IMR-90 (cell line): ENCODE measurements at regions not wholly inside any gene's neighbourhood (a gene's known extent, or its start where the extent isn't known, plus 50 kb on each side); places are given as distances from the start of the nearest gene placed in this dataset.

ENCODE experiments used
- ATAC-seq: fragments of 200-7000 bp; cut with Tn5 transposase; 2 replicates; pipeline ENCODE4 v1.9.1; 2020; ENCODE audit warnings: low read depth, mild to moderate bottlenecking, moderate library complexity
- BruUV-seq: library from RNA; stranded (reverse); fragments of 400-500 nt; replicated peaks from 2 replicates; lab custom pipeline; 2021; lab: Mats Ljungman, UMichigan
- CTCF ChIA-PET: fragments of 300-600 bp; formaldehyde crosslinking; extraction: SDS; loops from one replicate; lab custom pipeline; 2021; ENCODE audit warnings: antibody characterized with exemption; lab: Yijun Ruan, JAX
- POLR2A ChIA-PET: fragments of 300-600 bp; sonication (Branson Sonifier 250); formaldehyde crosslinking; loops from one replicate; lab custom pipeline; 2022; ENCODE audit warnings: antibody characterized with exemption; ENCODE audit not compliant: unreplicated experiment; lab: Charles Lee
- DNase-seq: peaks from one replicate; pipeline ENCODE4 v3.0.0; 2013
- H2AFZ ChIP-seq: replicated peaks from 2 replicates; pipeline ENCODE3; 2013; ENCODE audit warnings: low read length, mild to moderate bottlenecking; ENCODE audit not compliant: poor library complexity
- H2AK5ac ChIP-seq: 2 replicates; pipeline ENCODE4 v1.6.1; 2013; ENCODE audit warnings: low read depth, low read length, inconsistent platforms
- H2AK9ac ChIP-seq: replicated peaks from 2 replicates; pipeline ENCODE3; 2013; ENCODE audit warnings: mild to moderate bottlenecking, low read depth, low read length, moderate library complexity; ENCODE audit not compliant: poor library complexity
- H2BK120ac ChIP-seq: 2 replicates; pipeline ENCODE4 v1.6.1; 2013; ENCODE audit warnings: low read depth, low read length, inconsistent platforms
- H2BK15ac ChIP-seq: 3 replicates; pipeline ENCODE4 v1.6.1; 2013; ENCODE audit warnings: low read depth, low read length, inconsistent platforms
- H2BK20ac ChIP-seq: 2 replicates; pipeline ENCODE4 v1.6.1; 2013; ENCODE audit warnings: low read depth, mild to moderate bottlenecking, inconsistent platforms, low read length, moderate library complexity
- H2BK5ac ChIP-seq: 2 replicates; pipeline ENCODE4 v1.6.1; 2013; ENCODE audit warnings: mild to moderate bottlenecking, low read depth, low read length, inconsistent platforms; ENCODE audit not compliant: poor library complexity, severe bottlenecking
- H3K14ac ChIP-seq: replicated peaks from 2 replicates; pipeline ENCODE4 v1.6.1; 2013; ENCODE audit warnings: low read depth, low read length, inconsistent platforms
- H3K18ac ChIP-seq: 2 replicates; pipeline ENCODE4 v1.6.1; 2013; ENCODE audit warnings: low read depth, low read length, control low read depth
- H3K23ac ChIP-seq: 2 replicates; pipeline ENCODE4 v1.6.1; 2013; ENCODE audit warnings: low read depth, low read length, inconsistent platforms
- H3K27ac ChIP-seq: 2 replicates; pipeline ENCODE4 v1.5.1; 2013; ENCODE audit warnings: mild to moderate bottlenecking, control low read depth, low read length; ENCODE audit not compliant: insufficient read depth
- H3K27me3 ChIP-seq: 2 replicates; pipeline ENCODE4 v1.6.1; 2013; ENCODE audit warnings: low read length; ENCODE audit not compliant: control insufficient read depth, insufficient read depth
- H3K36me3 ChIP-seq: 2 replicates; pipeline ENCODE4 v1.6.1; 2013; ENCODE audit warnings: low read length, mixed read lengths; ENCODE audit not compliant: control insufficient read depth, insufficient read depth
- H3K4ac ChIP-seq: 2 replicates; pipeline ENCODE4 v1.6.1; 2013; ENCODE audit warnings: low read depth, low read length, inconsistent platforms
- H3K4me1 ChIP-seq: 2 replicates; pipeline ENCODE4 v1.6.1; 2013; ENCODE audit warnings: low read length, mixed read lengths; ENCODE audit not compliant: control insufficient read depth, insufficient read depth
- H3K4me2 ChIP-seq: 2 replicates; pipeline ENCODE4 v1.6.1; 2013; ENCODE audit warnings: low read depth, mild to moderate bottlenecking, control low read depth, low read length, moderate library complexity
- H3K4me3 ChIP-seq: 2 replicates; pipeline ENCODE4 v1.5.1; 2013; ENCODE audit warnings: low read depth, mild to moderate bottlenecking, control low read depth, low read length, moderate library complexity; ENCODE audit not compliant: insufficient read depth
- H3K56ac ChIP-seq: 2 replicates; pipeline ENCODE4 v1.6.1; 2013; ENCODE audit warnings: low read length, inconsistent platforms; ENCODE audit not compliant: insufficient read depth; ENCODE audit errors: extremely low read depth
- H3K79me1 ChIP-seq, 2 experiments: 2 replicates each; pipeline ENCODE4 v1.6.1; 2013; ENCODE audit warnings: low read length in 2 of 2, inconsistent platforms in 1 of 2, low read depth in 1 of 2
- H3K9ac ChIP-seq: 2 replicates; pipeline ENCODE4 v1.6.1; 2013; ENCODE audit warnings: low read depth, low read length, control low read depth
- H3K9me1 ChIP-seq: 2 replicates; pipeline ENCODE4 v1.6.1; 2013; ENCODE audit warnings: low read length, inconsistent platforms; ENCODE audit not compliant: insufficient read depth
- H3K9me3 ChIP-seq: 2 replicates; pipeline ENCODE4 v1.6.1; 2013; ENCODE audit warnings: low read length; ENCODE audit not compliant: control insufficient read depth, insufficient read depth
- H4K20me1 ChIP-seq: 2 replicates; pipeline ENCODE4 v1.6.1; 2013; ENCODE audit warnings: low read length, inconsistent platforms; ENCODE audit not compliant: insufficient read depth
- H4K5ac ChIP-seq: 2 replicates; pipeline ENCODE4 v1.6.1; 2013; ENCODE audit warnings: mild to moderate bottlenecking, low read depth, low read length, control low read depth
- H4K8ac ChIP-seq, 2 experiments: 2 replicates each; pipeline ENCODE4 v1.6.1; 2013; ENCODE audit warnings: low read depth in 2 of 2, low read length in 2 of 2, control low read depth in 1 of 2, inconsistent platforms in 1 of 2
- H4K91ac ChIP-seq: 2 replicates; pipeline ENCODE4 v1.6.1; 2013; ENCODE audit warnings: low read depth, low read length, inconsistent platforms; ENCODE audit not compliant: insufficient read depth
- BHLHE40 ChIP-seq: fragments of 150-350 bp; IDR thresholded peaks from 2 replicates; pipeline ENCODE4 v1.6.1; 2016; ENCODE audit warnings: mild to moderate bottlenecking, low read depth, low read length
- CEBPB ChIP-seq: IDR thresholded peaks from 2 replicates; pipeline ENCODE4 v1.6.1; 2012; ENCODE audit warnings: low read depth, low read length, improper control_type of control experiment
- CHD1 ChIP-seq: IDR thresholded peaks from 2 replicates; pipeline ENCODE4 v1.6.1; 2012; ENCODE audit warnings: low read depth, low read length, improper control_type of control experiment
- CTCF ChIP-seq: conservative IDR thresholded peaks from 2 replicates; pipeline ENCODE4 v1.5.1; 2012; ENCODE audit warnings: mild to moderate bottlenecking, low read depth, low read length, improper control_type of control experiment
- ELK1 ChIP-seq: fragments of 150-350 bp; IDR thresholded peaks from 2 replicates; pipeline ENCODE4 v1.6.1; 2016; ENCODE audit warnings: low read depth, mild to moderate bottlenecking, low read length, moderate library complexity, borderline replicate concordance
- FOS ChIP-seq: fragments of 150-350 bp; IDR thresholded peaks from 2 replicates; pipeline ENCODE4 v1.6.1; 2016; ENCODE audit warnings: low read depth, low read length
- MAFK ChIP-seq: IDR thresholded peaks from 2 replicates; pipeline ENCODE4 v1.6.1; 2012; ENCODE audit warnings: low read depth, low read length, improper control_type of control experiment
- MAZ ChIP-seq: IDR thresholded peaks from 2 replicates; pipeline ENCODE4 v1.6.1; 2012; ENCODE audit warnings: low read depth, mild to moderate bottlenecking, low read length, improper control_type of control experiment, moderate library complexity, borderline replicate concordance
- MXI1 ChIP-seq: IDR thresholded peaks from 2 replicates; pipeline ENCODE4 v1.6.1; 2012; ENCODE audit warnings: low read depth, mild to moderate bottlenecking, low read length, moderate library complexity, borderline replicate concordance
- NFE2L2 ChIP-seq: fragments of 150-350 bp; IDR thresholded peaks from 2 replicates; pipeline ENCODE4 v1.6.1; 2016; ENCODE audit warnings: low read depth, mild to moderate bottlenecking, low read length
- POLR2A ChIP-seq: IDR thresholded peaks from 2 replicates; pipeline ENCODE4 v1.6.1; 2012; ENCODE audit warnings: mild to moderate bottlenecking, low read depth, low read length
- RAD21 ChIP-seq: IDR thresholded peaks from 2 replicates; pipeline ENCODE4 v1.6.1; 2012; ENCODE audit warnings: low read length, improper control_type of control experiment
- RCOR1 ChIP-seq: IDR thresholded peaks from 2 replicates; pipeline ENCODE4 v1.6.1; 2012; ENCODE audit warnings: mild to moderate bottlenecking, low read length, improper control_type of control experiment; ENCODE audit not compliant: insufficient replicate concordance
- RFX5 ChIP-seq: IDR thresholded peaks from 2 replicates; pipeline ENCODE4 v1.8.0; 2012; ENCODE audit warnings: low read depth, mild to moderate bottlenecking, low read length, moderate library complexity
- SMC3 ChIP-seq: fragments of 150-350 bp; IDR thresholded peaks from 2 replicates; pipeline ENCODE4 v1.6.1; 2016; ENCODE audit warnings: low read depth, mild to moderate bottlenecking, antibody characterized with exemption, low read length, moderate library complexity
- USF2 ChIP-seq: fragments of 150-350 bp; IDR thresholded peaks from 2 replicates; pipeline ENCODE4 v1.6.1; 2017; ENCODE audit warnings: mild to moderate bottlenecking, antibody characterized with exemption, low read length, low read depth
- WGBS, 2 experiments: methylation state at CpG; one replicate each; pipeline versions ENCODE4 v1.1.5 to v1.1.7; 2013; ENCODE audit warnings: missing lambda C conversion rate in 2 of 2; ENCODE audit not compliant: insufficient read length in 1 of 2; ENCODE audit errors: extremely low coverage in 2 of 2; 5-methylcytosine and 5-hydroxymethylcytosine counted together
- dilution Hi-C: fragments of 300-500 bp; cut with HindIII; formaldehyde crosslinking; loops from one replicate; pipeline ENCODE4 v1.14.3; 2018; ENCODE audit warnings: low sequenced_read_pairs; ENCODE audit not compliant: unreplicated experiment
- in situ Hi-C: fragments of 300-500 bp; cut with MboI; formaldehyde crosslinking; loops from 3 replicates; pipeline ENCODE4 v1.14.3; 2019; ENCODE audit warnings: low sequenced_read_pairs, inconsistent platforms, mixed read lengths
- intact Hi-C: fragments of 100-400 bp; cut with micrococcal nuclease; formaldehyde crosslinking; loops from 2 replicates; pipeline ENCODE4 v1.10.0; 2022

GRCh38 chr2:192725991-192726390 lies 531.3 kb upstream of the TMEFF2 start:
- H3K18ac ChIP-seq, result no peak overlapping the region
- H3K4me1 ChIP-seq, result no peaks in the 10 kb centered on the region
- ATAC-seq, result no peak
- no peak overlapping the region for H2BK120ac ChIP-seq
- intact Hi-C loops (no loop called here), in situ Hi-C loops (no loop called here), dilution Hi-C loops (no loop called here)
- H3K4ac ChIP-seq, result no peak overlapping the region
- H2BK5ac ChIP-seq, result no peak overlapping the region
- CTCF ChIA-PET, result no interaction called here
- H3K27ac ChIP-seq, result no peak overlapping the region
- H3K4me3 ChIP-seq, result no peak overlapping the region
- H4K8ac ChIP-seq, result no peak overlapping the region
- H4K91ac ChIP-seq, result no peak overlapping the region
- no peaks in the 10 kb centered on the region for H4K20me1 ChIP-seq
- H3K79me1 ChIP-seq, result no peaks in the 10 kb centered on the region
- peaks cover 9% of the 10 kb centered on the region for H3K9me3 ChIP-seq
- no peak overlapping the region for H4K5ac ChIP-seq
- H3K23ac ChIP-seq, result no peak overlapping the region
- no TSS peak for BruUV-seq
- no peaks in the 10 kb centered on the region for H3K9me1 ChIP-seq
- H3K27me3 ChIP-seq, result no peaks in the 10 kb centered on the region
- no peak overlapping the region for H2BK15ac ChIP-seq
- no peak overlapping the region for H2AK9ac ChIP-seq
- H3K9ac ChIP-seq, result no peak overlapping the region
- H2AK5ac ChIP-seq, result no peak overlapping the region
- no peaks in the 10 kb centered on the region for H3K36me3 ChIP-seq
- TF ChIP-seq CHD1, result no peak
- TF ChIP-seq POLR2A, result no peak
- no peak for TF ChIP-seq CEBPB
- no peak for TF ChIP-seq ELK1
- TF ChIP-seq RFX5, result no peak
- no peak for TF ChIP-seq SMC3
- TF ChIP-seq NFE2L2, result no peak
- TF ChIP-seq BHLHE40, result no peak
- TF ChIP-seq RCOR1, result no peak
- TF ChIP-seq MAZ, result no peak
- no peak for TF ChIP-seq FOS
- no peak for TF ChIP-seq USF2
- TF ChIP-seq MXI1, result no peak
- no peak for TF ChIP-seq MAFK
- TF ChIP-seq RAD21, result no peak
- no peak for TF ChIP-seq CTCF
- H2BK20ac ChIP-seq, result no peak overlapping the region
- H3K14ac ChIP-seq, result no peak overlapping the region
- no peak overlapping the region for H3K56ac ChIP-seq
- no peak overlapping the region for H2AFZ ChIP-seq
- no peak overlapping the region for H3K4me2 ChIP-seq
- POLR2A ChIA-PET, result no interaction called here
- no peak for DNase-seq
- no CpG with 5 or more reads among the region's 1 CpG for WGBS, 2 experiments
